Neuron (in vitro differentiated cells): ENCODE measurements at regions not wholly inside any gene's neighbourhood (a gene's known extent, or its start where the extent isn't known, plus 50 kb on each side); places are given as distances from the start of the nearest gene placed in this dataset.
A peak's percentile ranks its signal among the peaks of the same experiment; 100 is the strongest.

Experiments used
- H2AFZ ChIP-seq: one replicate; pipeline ENCODE4 v1.6.1; 2013; ENCODE audit warnings: low read depth, mild to moderate bottlenecking, inconsistent platforms, low read length, moderate library complexity
- H3K27me3 ChIP-seq: one replicate; pipeline ENCODE4 v1.6.1; 2013; ENCODE audit warnings: low read length; ENCODE audit not compliant: insufficient read depth
- H3K36me3 ChIP-seq: one replicate; pipeline ENCODE4 v1.6.1; 2013; ENCODE audit warnings: low read length; ENCODE audit not compliant: insufficient read depth
- H3K4me1 ChIP-seq: one replicate; pipeline ENCODE4 v1.6.1; 2013; ENCODE audit warnings: low read length; ENCODE audit not compliant: insufficient read depth
- H3K4me3 ChIP-seq: 2 replicates; pipeline ENCODE4 v1.5.1; 2013; ENCODE audit warnings: mild to moderate bottlenecking, low read length, moderate library complexity
- H3K9me3 ChIP-seq: one replicate; pipeline ENCODE4 v1.6.1; 2013; ENCODE audit warnings: low read length

GRCh38 chr12:87930033-87930432 lies 99.2 kb downstream of the C12orf50 start:
- Histone ChIP-seq H3K36me3 (no peaks in the 10 kb centered on the region), H2AFZ (no peak overlapping the region), H3K4me1 (no peaks in the 10 kb centered on the region), H3K27me3 (no peaks in the 10 kb centered on the region), H3K9me3 (no peaks in the 10 kb centered on the region), H3K4me3 (no peak overlapping the region)

GRCh38 chr12:87929346-87929745 lies 99.9 kb downstream of the C12orf50 start:
- no peak overlapping the region for H3K4me3 ChIP-seq
- no peaks in the 10 kb centered on the region for H3K9me3 ChIP-seq
- H3K36me3 ChIP-seq, result no peaks in the 10 kb centered on the region
- H2AFZ ChIP-seq, result no peak overlapping the region
- no peaks in the 10 kb centered on the region for H3K4me1 ChIP-seq
- H3K27me3 ChIP-seq, result no peaks in the 10 kb centered on the region

GRCh38 chr12:87928031-87928430 lies 101.2 kb downstream of the C12orf50 start:
- H2AFZ ChIP-seq, result no peak overlapping the region
- no peaks in the 10 kb centered on the region for H3K27me3 ChIP-seq
- H3K4me3 ChIP-seq, result no peak overlapping the region
- H3K36me3 ChIP-seq, result no peaks in the 10 kb centered on the region
- no peaks in the 10 kb centered on the region for H3K4me1 ChIP-seq
- no peaks in the 10 kb centered on the region for H3K9me3 ChIP-seq

- Histone ChIP-seq H3K9me3 (no peaks in the 10 kb centered on the region), H3K4me1 (no peaks in the 10 kb centered on the region)
Measured at GRCh38 chr12:87925021-87925420, 104.2 kb downstream of the C12orf50 start.

GRCh38 chr12:87924149-87924548 lies 105.1 kb downstream of the C12orf50 start:
- H3K9me3 ChIP-seq, result no peaks in the 10 kb centered on the region
- no peaks in the 10 kb centered on the region for H3K27me3 ChIP-seq

More at GRCh38 chr12:87925021-87925420, 104.2 kb downstream of the C12orf50 start:
- Histone ChIP-seq H3K36me3 (no peaks in the 10 kb centered on the region), H2AFZ (no peak overlapping the region), H3K27me3 (no peaks in the 10 kb centered on the region), H3K4me3 (no peak overlapping the region)

GRCh38 chr12:87923361-87923760 lies 105.8 kb downstream of the C12orf50 start:
- Histone ChIP-seq H3K4me1 (no peaks in the 10 kb centered on the region), H3K4me3 (no peak overlapping the region), H3K27me3 (no peaks in the 10 kb centered on the region), H3K9me3 (no peaks in the 10 kb centered on the region), H2AFZ (no peak overlapping the region), H3K36me3 (no peaks in the 10 kb centered on the region)

More at GRCh38 chr12:87924149-87924548, 105.1 kb downstream of the C12orf50 start:
- no peaks in the 10 kb centered on the region for H3K4me1 ChIP-seq
- no peak overlapping the region for H3K4me3 ChIP-seq
- H3K36me3 ChIP-seq, result no peaks in the 10 kb centered on the region
- no peak overlapping the region for H2AFZ ChIP-seq

GRCh38 chr12:87922736-87923135 lies 106.5 kb downstream of the C12orf50 start:
- no peak overlapping the region for H2AFZ ChIP-seq
- H3K36me3 ChIP-seq, result no peaks in the 10 kb centered on the region
- H3K4me3 ChIP-seq, result no peak overlapping the region
- H3K9me3 ChIP-seq, result no peaks in the 10 kb centered on the region
- no peaks in the 10 kb centered on the region for H3K27me3 ChIP-seq
- no peaks in the 10 kb centered on the region for H3K4me1 ChIP-seq

GRCh38 chr12:87921621-87922020 lies 107.6 kb downstream of the C12orf50 start:
- Histone ChIP-seq H3K4me1 (no peaks in the 10 kb centered on the region), H3K27me3 (no peaks in the 10 kb centered on the region), H2AFZ (no peak overlapping the region), H3K9me3 (no peaks in the 10 kb centered on the region), H3K4me3 (no peak overlapping the region), H3K36me3 (no peaks in the 10 kb centered on the region)

GRCh38 chr12:87920139-87920538 lies 109.1 kb downstream of the C12orf50 start:
- Histone ChIP-seq H3K36me3 (no peaks in the 10 kb centered on the region), H3K4me3 (no peak overlapping the region), H3K4me1 (no peaks in the 10 kb centered on the region), H3K27me3 (no peaks in the 10 kb centered on the region), H2AFZ (no peak overlapping the region), H3K9me3 (no peaks in the 10 kb centered on the region)

GRCh38 chr12:87901457-87901856 lies 127.7 kb downstream of the C12orf50 start:
- H3K27me3 ChIP-seq, result no peaks in the 10 kb centered on the region
- no peak overlapping the region for H3K4me3 ChIP-seq
- H3K4me1 ChIP-seq, result no peaks in the 10 kb centered on the region
- no peaks in the 10 kb centered on the region for H3K9me3 ChIP-seq
- no peaks in the 10 kb centered on the region for H3K36me3 ChIP-seq
- no peak overlapping the region for H2AFZ ChIP-seq

- no peak overlapping the region for H2AFZ ChIP-seq
- H3K27me3 ChIP-seq, result no peaks in the 10 kb centered on the region
- no peaks in the 10 kb centered on the region for H3K4me1 ChIP-seq
- H3K9me3 ChIP-seq, result no peaks in the 10 kb centered on the region
- no peaks in the 10 kb centered on the region for H3K36me3 ChIP-seq
- H3K4me3 ChIP-seq, result no peak overlapping the region
Measured at GRCh38 chr12:87897662-87898061, 131.5 kb downstream of the C12orf50 start.

- no peaks in the 10 kb centered on the region for H3K9me3 ChIP-seq
- no peaks in the 10 kb centered on the region for H3K27me3 ChIP-seq
- no peak overlapping the region for H3K4me3 ChIP-seq
- peak overlapping the region; percentile 71 for H2AFZ ChIP-seq
- no peaks in the 10 kb centered on the region for H3K4me1 ChIP-seq
- H3K36me3 ChIP-seq, result no peaks in the 10 kb centered on the region
Measured at GRCh38 chr12:87883806-87884205, 145.4 kb downstream of the C12orf50 start.

GRCh38 chr12:87879141-87879540 lies 150.1 kb downstream of the C12orf50 start:
- Histone ChIP-seq H2AFZ (no peak overlapping the region), H3K4me1 (no peaks in the 10 kb centered on the region), H3K36me3 (no peaks in the 10 kb centered on the region), H3K4me3 (no peak overlapping the region), H3K27me3 (no peaks in the 10 kb centered on the region), H3K9me3 (no peaks in the 10 kb centered on the region)
